HCT116 (cell line): ENCODE measurements at regions not wholly inside any gene's neighbourhood (a gene's known extent, or its start where the extent isn't known, plus 50 kb on each side); places are given as distances from the start of the nearest gene placed in this dataset.

Experiments used
- ATAC-seq: fragments of 200-7000 bp; cut with Tn5 transposase; 2 replicates; pipeline ENCODE4 v1.9.1; 2020; ENCODE audit warnings: mild to moderate bottlenecking, moderate library complexity
- BruUV-seq: library from RNA; stranded (reverse); fragments of 400-500 nt; replicated peaks from 2 replicates; lab custom pipeline; 2021; lab: Mats Ljungman, UMichigan
- CTCF ChIA-PET: fragments of 300-600 bp; sonication (Branson Sonifier 250); formaldehyde crosslinking; loops from one replicate; lab custom pipeline; 2021; ENCODE audit warnings: antibody characterized with exemption; lab: Charles Lee
- POLR2A ChIA-PET: fragments of 300-600, 350-600 bp; sonication (Branson Sonifier 250); formaldehyde crosslinking; loops from one replicate; lab custom pipeline; 2021; ENCODE audit warnings: antibody characterized with exemption; lab: Charles Lee
- RAD21 ChIA-PET, 2 experiments: fragments of 300-600 bp; sonication (Branson Sonifier 250); formaldehyde crosslinking; loops; one replicate each; lab custom pipeline; 2023; ENCODE audit warnings: low total read pairs in 2 of 2; ENCODE audit not compliant: uncharacterized antibody in 2 of 2, unreplicated experiment in 2 of 2, low non-redundant PET in 1 of 2; lab: Charles Lee
- DNase-seq: peaks from one replicate; pipeline ENCODE4 v3.0.0-alpha.2; 2010; ENCODE audit warnings: low read depth, low spot score
- H2AFZ ChIP-seq: fragments of 200-600 bp; shearing (Covaris generic), sonication (generic); 2 replicates; pipeline ENCODE4 v1.6.1; 2017; ENCODE audit warnings: low read depth, mixed run types, mixed read lengths, antibody characterized with exemption, low read length; ENCODE audit not compliant: poor library complexity, severe bottlenecking
- H3K27ac ChIP-seq: 2 replicates; pipeline ENCODE4 v1.5.1; 2012; ENCODE audit warnings: low read depth, low read length
- H3K27me3 ChIP-seq: fragments of 200-600 bp; sonication (generic); 2 replicates; pipeline ENCODE4 v1.6.1; 2016; ENCODE audit warnings: mixed run types, low read length, mixed read lengths; ENCODE audit not compliant: insufficient read depth
- H3K36me3 ChIP-seq, 2 experiments: fragments of 200-500 bp in 1 of 2; fragments of 200-600 bp in 1 of 2; sonication (Bioruptor generic) in 1 of 2; sonication (generic) in 1 of 2; 2 replicates each; pipeline versions ENCODE4 v1.5.1 to v1.6.1; 2014 to 2016; ENCODE audit warnings: low read length in 2 of 2, inconsistent platforms in 1 of 2, mixed read lengths in 1 of 2, mixed run types in 1 of 2; ENCODE audit not compliant: insufficient read depth in 2 of 2, control insufficient read depth in 1 of 2
- H3K4me1 ChIP-seq, 2 experiments: fragments of 200-600 bp in 1 of 2; sonication (generic) in 1 of 2; 2 replicates each; pipeline versions ENCODE4 v1.5.1 to v1.6.1; 2012 to 2017; ENCODE audit warnings: low read length in 2 of 2, inconsistent platforms in 1 of 2, mild to moderate bottlenecking in 1 of 2, mixed read lengths in 1 of 2, mixed run types in 1 of 2, moderate library complexity in 1 of 2; ENCODE audit not compliant: insufficient read depth in 2 of 2, control insufficient read depth in 1 of 2
- H3K4me2 ChIP-seq: fragments of 200-600 bp; sonication (generic); 2 replicates; pipeline ENCODE4 v1.6.1; 2017; ENCODE audit warnings: mixed run types, low read length, mixed read lengths
- H3K4me3 ChIP-seq, 2 experiments: fragments of 200-600 bp in 1 of 2; sonication (generic) in 1 of 2; replicated peaks in 1 of 2; 2 replicates each; pipeline ENCODE4 v1.5.1; 2011 to 2016; ENCODE audit warnings: low read length in 2 of 2, control low read depth in 1 of 2, low read depth in 1 of 2, mild to moderate bottlenecking in 1 of 2, mixed read lengths in 1 of 2, mixed run types in 1 of 2
- H3K79me2 ChIP-seq: fragments of 200-600 bp; sonication (generic); 2 replicates; pipeline ENCODE4 v1.6.1; 2017; ENCODE audit warnings: mild to moderate bottlenecking, mixed run types, low read length, moderate library complexity, mixed read lengths; ENCODE audit not compliant: insufficient read depth
- H3K9ac ChIP-seq: fragments of 200-600 bp; sonication (generic); 2 replicates; pipeline ENCODE4 v1.6.1; 2016; ENCODE audit warnings: low read length, mixed read lengths
- H3K9me2 ChIP-seq: fragments of 200-600 bp; sonication (generic), shearing (Covaris generic); 2 replicates; pipeline ENCODE4 v1.6.1; 2017; ENCODE audit warnings: mixed run types, mild to moderate bottlenecking, moderate library complexity; ENCODE audit not compliant: insufficient read depth
- H3K9me3 ChIP-seq, 2 experiments: fragments of 200-500 bp in 1 of 2; fragments of 200-600 bp in 1 of 2; sonication (Bioruptor generic) in 1 of 2; sonication (generic) in 1 of 2; 2 replicates each; pipeline ENCODE4 v1.6.1; 2014 to 2017; ENCODE audit warnings: low read length in 2 of 2, mixed read lengths in 2 of 2, inconsistent platforms in 1 of 2, low read depth in 1 of 2, mild to moderate bottlenecking in 1 of 2, mixed run types in 1 of 2, moderate library complexity in 1 of 2; ENCODE audit not compliant: control insufficient read depth in 1 of 2, insufficient read depth in 1 of 2
- H4K20me1 ChIP-seq: fragments of 200-600 bp; sonication (generic), shearing (Covaris generic); 2 replicates; pipeline ENCODE4 v1.6.1; 2017; ENCODE audit warnings: mixed run types, mild to moderate bottlenecking, moderate library complexity; ENCODE audit not compliant: insufficient read depth
- ELF1 ChIP-seq: IDR thresholded peaks from 2 replicates; pipeline ENCODE4 v1.6.1; 2012; ENCODE audit warnings: low read depth, borderline replicate concordance
- EZH2phosphoT487 ChIP-seq: fragments of 200-600 bp; IDR thresholded peaks from 2 replicates; pipeline ENCODE4 v1.6.1; 2018; ENCODE audit warnings: antibody characterized with exemption, borderline replicate concordance
- POLR2A ChIP-seq: IDR thresholded peaks from 2 replicates; pipeline ENCODE4 v1.7.0; 2011; ENCODE audit warnings: borderline replicate concordance; ENCODE audit not compliant: insufficient read depth, insufficient read length; ENCODE audit errors: extremely low read depth
- RAD21 ChIP-seq: IDR thresholded peaks from 2 replicates; pipeline ENCODE4 v1.6.1; 2012; ENCODE audit warnings: low read depth, mild to moderate bottlenecking
- YY1 ChIP-seq: IDR thresholded peaks from 2 replicates; pipeline ENCODE4 v1.6.1; 2011; ENCODE audit warnings: low read length, low read depth, moderate library complexity, mild to moderate bottlenecking; ENCODE audit not compliant: insufficient replicate concordance; ENCODE audit errors: extremely low read depth
- ZNF274 ChIP-seq: fragments of 200-500 bp; sonication (Bioruptor generic); IDR thresholded peaks from 2 replicates; pipeline ENCODE4 v1.6.1; 2014; ENCODE audit warnings: mild to moderate bottlenecking, low read depth, low read length, inconsistent platforms
- intact Hi-C: fragments of 100-400 bp; cut with micrococcal nuclease; formaldehyde crosslinking; loops from 2 replicates; pipeline ENCODE4 v1.10.0; 2022
- TF ChIP-seq, protein P1 (sequence below): IDR thresholded peaks from 2 replicates; pipeline ENCODE4 v1.6.1; 2012

GRCh38 chr13:80708791-80709190, 367.9 kb upstream of the SPRY2 start:
- no peaks in the 10 kb centered on the region for H3K27me3 ChIP-seq
- H3K9ac ChIP-seq = no peak overlapping the region
- intact Hi-C loops = no loop called here
- ChIA-PET CTCF (no interaction called here), POLR2A (no interaction called here), RAD21 (no interaction called here)
- no peak for ATAC-seq
- H2AFZ ChIP-seq = no peak overlapping the region
- no peak overlapping the region for H3K4me2 ChIP-seq
- no peaks in the 10 kb centered on the region for H3K4me1 ChIP-seq
- no peak for DNase-seq
- no TSS peak for BruUV-seq
- H3K9me2 ChIP-seq = no peaks in the 10 kb centered on the region
- no peaks in the 10 kb centered on the region for H4K20me1 ChIP-seq
- TF ChIP-seq YY1 (no peak), ELF1 (no peak)
- no peaks in the 10 kb centered on the region for H3K9me3 ChIP-seq
- no peak overlapping the region for H3K4me3 ChIP-seq
- no peaks in the 10 kb centered on the region for H3K79me2 ChIP-seq
- no peak overlapping the region for H3K27ac ChIP-seq
- H3K36me3 ChIP-seq = no peaks in the 10 kb centered on the region

GRCh38 chr13:80707000-80707983, 366.4 kb upstream of the SPRY2 start:
- POLR2A ChIA-PET = no interaction called here
- H3K9me3 ChIP-seq = no peaks in the 10 kb centered on the region
- H3K4me1 ChIP-seq = no peaks in the 10 kb centered on the region
- RAD21 ChIA-PET = no interaction called here
- no TSS peak for BruUV-seq
- H3K36me3 ChIP-seq = no peaks in the 10 kb centered on the region
- no peaks in the 10 kb centered on the region for H4K20me1 ChIP-seq
- H3K4me2 ChIP-seq = no peak overlapping the region
- DNase-seq = no peak
- ATAC-seq = no peak
- H3K27me3 ChIP-seq = no peaks in the 10 kb centered on the region
- H3K4me3 ChIP-seq = no peak overlapping the region
- TF ChIP-seq RAD21 (no peak), POLR2A (no peak), EZH2phosphoT487 (no peak), ZNF274 (no peak)
- TF ChIP-seq, protein P1, sequence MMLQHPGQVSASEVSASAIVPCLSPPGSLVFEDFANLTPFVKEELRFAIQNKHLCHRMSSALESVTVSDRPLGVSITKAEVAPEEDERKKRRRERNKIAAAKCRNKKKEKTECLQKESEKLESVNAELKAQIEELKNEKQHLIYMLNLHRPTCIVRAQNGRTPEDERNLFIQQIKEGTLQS = no peak
- CTCF ChIA-PET = no interaction called here
- H3K9me2 ChIP-seq = no peaks in the 10 kb centered on the region
- H3K9ac ChIP-seq = no peak overlapping the region
- intact Hi-C loops = no loop called here
- H3K79me2 ChIP-seq = no peaks in the 10 kb centered on the region
- H3K27ac ChIP-seq = no peak overlapping the region
- H2AFZ ChIP-seq = no peak overlapping the region
